B cell (primary cell): ENCODE measurements at regions not wholly inside any gene's neighbourhood (a gene's known extent, or its start where the extent isn't known, plus 50 kb on each side); places are given as distances from the start of the nearest gene placed in this dataset.

Source experiments
- ATAC-seq: fragments of 200-7000 bp; cut with Tn5 transposase; one replicate; pipeline ENCODE4 v1.10.0; 2021; ENCODE audit warnings: low read depth, mild to moderate bottlenecking, moderate number of reproducible peaks, moderate library complexity
- CTCF ChIA-PET: fragments of 350-600 bp; sonication (Branson Sonifier 250); formaldehyde crosslinking; loops from one replicate; lab custom pipeline; 2021; ENCODE audit warnings: antibody characterized with exemption, inconsistent platforms; lab: Charles Lee
- POLR2A ChIA-PET: fragments of 350-600 bp; sonication (Branson Sonifier 250); formaldehyde crosslinking; loops from one replicate; lab custom pipeline; 2021; ENCODE audit warnings: antibody characterized with exemption; lab: Charles Lee
- DNase-seq: peaks from one replicate; pipeline ENCODE4 v3.0.0; 2013
- H2AFZ ChIP-seq: 2 replicates; pipeline ENCODE4 v1.6.1; 2012; ENCODE audit warnings: mild to moderate bottlenecking, low read depth, low read length; ENCODE audit not compliant: insufficient read depth, poor library complexity, severe bottlenecking
- H3K27ac ChIP-seq, 2 donors: 1 replicate in 1 of 2; 2 replicates in 1 of 2; pipeline ENCODE4 v1.5.1; 2012 to 2013; ENCODE audit warnings: low read length in 2 of 2, mild to moderate bottlenecking in 2 of 2, moderate library complexity in 1 of 2
- H3K27me3 ChIP-seq, 4 experiments: fragments of 200-600 bp in 1 of 4; sonication (generic) in 1 of 4; replicated peaks in 1 of 4; 1 replicate in 2 of 4; 2 replicates in 2 of 4; pipeline versions ENCODE4 v1.6.1 to v1.7.0; 2013 to 2016; ENCODE audit warnings: low read length in 3 of 4, mild to moderate bottlenecking in 2 of 4, mixed read lengths in 1 of 4, moderate library complexity in 1 of 4; ENCODE audit not compliant: insufficient read depth in 4 of 4, control insufficient read depth in 3 of 4; ENCODE audit errors: control extremely low read depth in 1 of 4
- H3K36me3 ChIP-seq, 2 experiments: replicated peaks in 1 of 2; 1 replicate in 1 of 2; 2 replicates in 1 of 2; pipeline versions ENCODE4 v1.6.1 to v1.7.1; 2013; ENCODE audit warnings: low read length in 1 of 2; ENCODE audit not compliant: insufficient read depth in 2 of 2, control insufficient read depth in 1 of 2; ENCODE audit errors: control extremely low read depth in 1 of 2, extremely low read depth in 1 of 2
- H3K4me1 ChIP-seq, 2 donors: fragments of 200-600 bp in 1 of 2; sonication (generic) in 1 of 2; 1 replicate in 1 of 2; 2 replicates in 1 of 2; pipeline versions ENCODE4 v1.5.1 to v1.6.1; 2013 to 2017; ENCODE audit warnings: low read length in 2 of 2; ENCODE audit not compliant: control insufficient read depth in 2 of 2, insufficient read depth in 2 of 2
- H3K4me2 ChIP-seq: replicated peaks from 2 replicates; pipeline ENCODE3; 2012; ENCODE audit warnings: mild to moderate bottlenecking, low read depth, low read length; ENCODE audit not compliant: poor library complexity, severe bottlenecking
- H3K4me3 ChIP-seq, 5 experiments: fragments of 200-600 bp in 1 of 5; sonication (generic) in 1 of 5; 1 replicate in 3 of 5; 2 replicates in 2 of 5; pipeline versions ENCODE4 v1.5.1 to v1.7.0; 2011 to 2016; ENCODE audit warnings: low read length in 4 of 5, mild to moderate bottlenecking in 4 of 5, low read depth in 2 of 5, control low read depth in 1 of 5, moderate library complexity in 1 of 5; ENCODE audit not compliant: insufficient read depth in 1 of 5; ENCODE audit errors: control extremely low read depth in 1 of 5, extremely low read depth in 1 of 5
- H3K79me2 ChIP-seq: fragments of 200-600 bp; sonication (generic); one replicate; pipeline ENCODE4 v1.6.0; 2016; ENCODE audit warnings: low read length; ENCODE audit not compliant: control insufficient read depth, insufficient read depth
- H3K9ac ChIP-seq: fragments of 200-600 bp; sonication (generic); 2 replicates; pipeline ENCODE4 v1.6.1; 2017; ENCODE audit warnings: mild to moderate bottlenecking, low read length, moderate library complexity
- H3K9me3 ChIP-seq, 3 donors: one replicate each; pipeline versions ENCODE4 v1.6.1 to v1.7.1; 2013; ENCODE audit warnings: low read length in 2 of 3; ENCODE audit not compliant: control insufficient read depth in 2 of 3, insufficient read depth in 1 of 3; ENCODE audit errors: control extremely low read depth in 1 of 3
- H4K20me1 ChIP-seq: 2 replicates; pipeline ENCODE4 v1.6.0; 2012; ENCODE audit warnings: mild to moderate bottlenecking, low read length; ENCODE audit not compliant: insufficient read depth, control insufficient read depth, poor library complexity, severe bottlenecking
- H3K27ac Mint-ChIP-seq: one replicate; pipeline ENCODE4 v1.8.0; 2021; ENCODE audit warnings: mixed read lengths
- H3K27me3 Mint-ChIP-seq: one replicate; pipeline ENCODE4 v1.8.0; 2021; ENCODE audit warnings: mixed read lengths
- H3K4me1 Mint-ChIP-seq: one replicate; pipeline ENCODE4 v1.8.0; 2021; ENCODE audit warnings: mixed read lengths
- H3K4me3 Mint-ChIP-seq: one replicate; pipeline ENCODE4 v1.8.0; 2021; ENCODE audit warnings: mixed read lengths
- H3K9me3 Mint-ChIP-seq: one replicate; pipeline ENCODE4 v1.8.0; 2022; ENCODE audit warnings: mixed read lengths; ENCODE audit not compliant: insufficient read depth
- CTCF ChIP-seq: fragments of 200-600 bp; IDR thresholded peaks from one replicate; pipeline ENCODE4 v1.8.0; 2022; ENCODE audit warnings: antibody characterized with exemption, mild to moderate bottlenecking
- EZH2 ChIP-seq: IDR thresholded peaks from 2 replicates; pipeline ENCODE4 v1.6.1; 2012; ENCODE audit warnings: borderline replicate concordance, low read depth, mild to moderate bottlenecking, moderate library complexity, low read length; ENCODE audit not compliant: insufficient read depth, poor library complexity, severe bottlenecking
- WGBS: methylation state at CpG from one replicate; pipeline ENCODE4 v1.1.5; 2013; ENCODE audit warnings: missing lambda C conversion rate; ENCODE audit not compliant: insufficient coverage; 5-methylcytosine and 5-hydroxymethylcytosine counted together
- intact Hi-C: fragments of 100-400 bp; cut with micrococcal nuclease; formaldehyde crosslinking; loops from one replicate; pipeline ENCODE4 v1.10.0; 2022

- peaks cover 22% of the 10 kb centered on the region for H3K4me1 Mint-ChIP-seq
- Histone ChIP-seq H3K9ac (no peak overlapping the region), H3K79me2 (no peaks in the 10 kb centered on the region), H4K20me1 (no peaks in the 10 kb centered on the region), H3K4me1 (peaks cover 14 to 19% of the 10 kb centered on the region in 2 donors), H3K4me3 (no peak overlapping the region), H3K27me3 (no peaks in the 10 kb centered on the region), H3K27ac (no peak overlapping the region), H3K4me2 (no peak overlapping the region), H2AFZ (no peak overlapping the region), H3K36me3 (no peaks in the 10 kb centered on the region), H3K9me3 (no peaks in the 10 kb centered on the region)
- WGBS, result 100% methylated on average over 1 of the region's 1 CpG
- no peak overlapping the region for H3K4me3 Mint-ChIP-seq
- H3K27me3 Mint-ChIP-seq, result no peaks in the 10 kb centered on the region
- ChIA-PET CTCF (no interaction called here), POLR2A (no interaction called here)
- no peak for ATAC-seq
- no peak overlapping the region for H3K27ac Mint-ChIP-seq
- H3K9me3 Mint-ChIP-seq, result no peaks in the 10 kb centered on the region
- intact Hi-C loops, result no loop called here
- no peak for DNase-seq
- TF ChIP-seq EZH2 (no peak), CTCF (no peak)
These were observed 204.6 kb upstream of the APCDD1 start for GRCh38 chr18:10249801-10250200.

- H3K9me3 ChIP-seq, result no peaks in the 10 kb centered on the region
- no peaks in the 10 kb centered on the region for H4K20me1 ChIP-seq
- no peaks in the 10 kb centered on the region for H3K9me3 Mint-ChIP-seq
- peaks cover 14 to 19% of the 10 kb centered on the region in 2 donors for H3K4me1 ChIP-seq
- intact Hi-C loops, result no loop called here
- WGBS, result 100% methylated on average over 1 of the region's 4 CpGs
- TF ChIP-seq EZH2 (no peak), CTCF (no peak)
- no peak overlapping the region for H3K27ac ChIP-seq
- H3K4me3 Mint-ChIP-seq, result no peak overlapping the region
- H3K27me3 Mint-ChIP-seq, result no peaks in the 10 kb centered on the region
- POLR2A ChIA-PET, result no interaction called here
- H3K4me1 Mint-ChIP-seq, result peaks cover 24% of the 10 kb centered on the region
- DNase-seq (no peak), ATAC-seq (no peak)
- H3K27me3 ChIP-seq, result no peaks in the 10 kb centered on the region
- H3K27ac Mint-ChIP-seq, result no peak overlapping the region
- no peak overlapping the region for H3K4me2 ChIP-seq
- H3K36me3 ChIP-seq, result no peaks in the 10 kb centered on the region
- no peaks in the 10 kb centered on the region for H3K79me2 ChIP-seq
- no peak overlapping the region for H2AFZ ChIP-seq
- H3K9ac ChIP-seq, result no peak overlapping the region
- CTCF ChIA-PET, result interaction anchor here (1.2 kb wide), 1 partner anchor 266 kb away, joined by 3 read pairs; no protein-coding TSS in a partner anchor
- H3K4me3 ChIP-seq, result no peak overlapping the region
These were observed 201.9 kb upstream of the APCDD1 start for GRCh38 chr18:10252494-10252893.
